A673 (cell line): ENCODE measurements at regions not wholly inside any gene's neighbourhood (a gene's known extent, or its start where the extent isn't known, plus 50 kb on each side); places are given as distances from the start of the nearest gene placed in this dataset.

Experiments used
- CTCF ChIP-seq: fragments of 300-800, 200-600 bp; sonication (generic); conservative IDR thresholded peaks from 2 replicates; pipeline ENCODE4 v1.5.1; 2017; ENCODE audit warnings: low read depth, mild to moderate bottlenecking, antibody characterized with exemption, low read length, moderate library complexity, mixed read lengths
- EZH2 ChIP-seq: fragments of 200-600 bp; sonication (generic); IDR thresholded peaks from 2 replicates; pipeline ENCODE4 v1.6.1; 2017; ENCODE audit warnings: borderline replicate concordance, low read depth, mild to moderate bottlenecking, mixed read lengths, antibody characterized with exemption, low read length; ENCODE audit not compliant: poor library complexity, severe bottlenecking

- TF ChIP-seq CTCF (no peak), EZH2 (no peak)
Observed at GRCh38 chr11:42596576-42597145, 715.1 kb upstream of the API5 start.
